HG02885 (cell line): ENCODE measurements at regions not wholly inside any gene's neighbourhood (a gene's known extent, or its start where the extent isn't known, plus 50 kb on each side); places are given as distances from the start of the nearest gene placed in this dataset.
"Not testable (repeated sequence)": the region's sequence is repeated elsewhere in the genome, so short reads cannot be mapped to it uniquely, and the experiment has no call there.

Experiments
- ATAC-seq: cut with Tn5 transposase; IDR thresholded peaks from one replicate; pipeline ENCODE4 v1.9.1; 2021; ENCODE audit warnings: mild to moderate bottlenecking; ENCODE audit not compliant: unreplicated experiment, poor library complexity

- ATAC-seq: not testable (repeated sequence)
Measured at GRCh38 chr21:6058997-6059396, 4462.4 kb upstream of the TPTE start.

DNA sequence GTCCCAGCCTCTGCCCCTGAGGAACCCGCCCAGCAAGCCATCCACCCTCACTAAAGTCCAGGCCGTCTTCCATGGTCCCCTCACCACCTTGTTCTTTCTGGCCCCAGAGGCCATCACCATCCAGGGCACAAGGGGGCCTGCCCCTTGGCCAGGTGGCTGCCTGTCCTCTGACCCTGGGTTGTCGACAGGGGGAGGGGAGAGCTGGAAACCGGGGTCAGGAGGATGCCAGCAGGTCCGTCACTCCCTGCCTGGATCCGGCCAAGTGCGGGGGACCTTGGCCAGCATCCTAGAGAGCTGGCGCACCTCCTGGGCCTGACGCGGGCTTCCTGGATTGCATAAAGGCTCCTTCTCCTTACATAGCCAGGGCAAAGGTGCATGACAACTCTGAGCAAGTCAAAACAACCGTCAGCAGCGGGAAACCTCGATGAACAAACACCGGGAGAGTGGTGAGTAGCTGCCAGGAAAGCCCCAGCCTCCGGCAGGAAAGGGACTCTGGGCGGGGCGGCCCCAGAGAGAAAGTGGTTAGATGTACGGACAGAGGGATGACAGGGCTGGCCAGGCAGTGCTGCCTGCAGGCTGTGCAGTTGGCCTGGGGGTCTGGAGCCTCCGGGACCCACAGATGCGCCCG lies 4461.2 kb upstream of the TPTE start:
- ATAC-seq: not testable (repeated sequence)

DNA sequence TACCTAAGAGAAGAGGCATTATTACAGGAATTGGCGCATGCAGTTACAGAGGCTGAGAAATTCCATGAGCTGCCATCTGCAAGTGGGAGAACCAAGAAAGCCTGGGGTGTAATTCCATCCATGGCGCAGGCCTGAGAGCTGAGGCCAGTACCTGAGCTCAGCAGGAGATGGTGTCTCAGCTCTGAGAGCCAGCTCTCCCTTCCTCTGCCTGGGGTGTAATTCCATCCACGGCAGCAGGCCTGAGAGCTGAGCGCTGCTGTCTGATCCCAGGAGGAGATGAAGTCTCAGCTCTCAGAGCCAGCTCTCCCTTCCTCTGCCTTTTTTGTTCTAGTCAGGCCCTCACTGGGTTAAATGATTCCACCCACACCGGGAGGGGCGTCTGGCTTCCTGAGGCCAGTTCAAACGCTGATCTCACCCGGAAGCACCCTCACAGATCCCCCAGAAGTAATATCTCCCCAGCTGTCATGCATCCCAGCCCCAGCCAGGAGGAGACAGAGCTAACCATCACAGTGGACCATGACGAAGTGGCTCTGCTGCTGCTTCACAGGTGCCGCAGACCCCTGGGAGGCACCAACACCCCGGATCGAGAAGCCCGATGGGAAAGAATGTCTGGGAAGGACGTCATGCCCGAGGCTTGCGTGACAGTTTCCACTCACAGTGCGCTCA lies 4454.9 kb upstream of the TPTE start:
- not testable (repeated sequence) for ATAC-seq

- ATAC-seq: not testable (repeated sequence)
Measured at GRCh38 chr21:6068098-6068831, 4453.1 kb upstream of the TPTE start.

DNA sequence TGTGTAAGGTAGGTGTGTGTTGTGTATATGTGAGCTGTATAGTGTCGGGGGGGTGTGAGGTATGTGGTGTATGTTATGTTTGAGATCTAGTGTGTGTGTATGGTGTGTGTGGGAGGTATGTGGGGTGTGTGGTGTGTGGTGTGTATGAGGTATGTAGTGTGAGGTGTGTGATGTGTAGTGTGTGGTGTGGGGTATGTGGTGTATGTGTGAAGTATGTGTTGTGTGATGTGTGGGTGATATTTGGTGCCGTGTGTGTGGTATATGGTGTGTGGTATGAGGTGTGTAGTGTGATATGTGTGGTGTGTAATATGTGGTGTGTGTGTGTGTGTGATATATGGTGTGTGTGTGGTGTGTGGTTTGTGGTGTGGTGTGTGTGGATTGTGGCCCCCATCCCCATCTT lies 4451.2 kb upstream of the TPTE start:
- not testable (repeated sequence) for ATAC-seq

GRCh38 chr21:6072691-6073090 lies 4448.7 kb upstream of the TPTE start:
- ATAC-seq: not testable (repeated sequence)

DNA sequence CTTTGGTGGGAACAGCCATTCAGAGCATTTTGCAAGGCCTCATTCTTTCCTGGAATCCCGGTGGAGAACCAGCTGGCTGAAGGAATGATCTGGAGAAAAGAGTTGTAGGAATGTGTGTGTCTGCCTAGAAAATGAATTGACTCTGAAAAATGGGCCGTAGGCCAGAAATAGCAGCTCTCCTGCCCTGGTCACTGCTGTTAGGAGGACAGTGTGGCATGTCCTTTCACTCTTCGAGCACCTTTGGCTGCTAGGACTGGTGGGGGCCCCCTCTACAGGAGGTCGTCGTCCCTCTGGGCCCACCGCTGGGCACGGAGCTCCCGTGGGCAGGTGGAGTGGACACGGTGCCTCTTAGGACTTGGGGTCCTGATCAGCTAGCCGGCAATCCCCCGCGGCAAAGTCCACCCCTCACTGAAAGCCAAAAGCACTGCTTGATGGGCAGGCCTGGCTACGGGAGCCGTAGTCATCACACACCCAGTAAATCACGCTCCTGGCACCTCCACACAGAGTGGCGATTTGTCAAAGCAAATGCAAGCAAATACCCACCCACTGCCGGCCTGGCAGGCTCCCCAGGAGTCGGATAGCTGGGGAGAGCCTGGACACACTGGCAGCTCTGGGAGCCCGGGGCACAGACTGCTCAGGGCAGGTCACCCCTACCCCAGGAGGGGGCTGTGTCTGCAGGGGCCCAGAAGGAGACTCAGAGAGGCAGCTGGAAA lies 4447.2 kb upstream of the TPTE start:
- not testable (repeated sequence) for ATAC-seq

GRCh38 chr21:6074935-6075334 lies 4446.4 kb upstream of the TPTE start:
- ATAC-seq: not testable (repeated sequence)

DNA sequence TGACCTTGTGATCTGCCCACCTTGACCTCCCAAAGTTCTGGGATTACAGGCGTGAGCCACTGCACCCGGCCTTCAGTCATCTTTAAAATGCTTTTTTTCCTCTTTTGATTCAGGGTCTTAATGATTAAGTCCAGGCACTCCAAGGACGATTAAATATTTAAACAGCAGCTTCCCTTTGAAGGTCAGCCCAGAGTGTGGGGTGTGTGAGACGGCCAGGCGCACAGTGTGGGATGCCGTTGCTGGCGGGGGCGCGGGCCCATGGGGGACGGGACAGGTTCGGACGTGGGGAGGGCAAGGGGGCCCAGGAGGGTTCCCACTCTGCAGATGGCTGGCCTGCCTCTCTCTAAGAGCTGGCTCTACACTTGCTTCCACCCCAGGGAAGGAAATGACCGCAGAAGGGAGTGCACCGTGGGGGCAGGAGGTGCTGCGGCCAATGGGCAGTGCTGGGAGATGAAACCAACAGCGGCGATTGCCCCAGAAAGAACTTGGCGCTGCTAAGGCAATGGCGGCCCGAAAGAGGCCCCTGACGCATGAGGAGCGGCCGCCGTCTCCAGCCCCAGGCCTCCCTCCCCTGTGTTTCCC lies 4445.7 kb upstream of the TPTE start:
- not testable (repeated sequence) for ATAC-seq

- not testable (repeated sequence) for ATAC-seq
Measured at GRCh38 chr21:6077358-6077757, 4444.0 kb upstream of the TPTE start.

- not testable (repeated sequence) for ATAC-seq
Measured at GRCh38 chr21:6078902-6079301, 4442.5 kb upstream of the TPTE start.

DNA sequence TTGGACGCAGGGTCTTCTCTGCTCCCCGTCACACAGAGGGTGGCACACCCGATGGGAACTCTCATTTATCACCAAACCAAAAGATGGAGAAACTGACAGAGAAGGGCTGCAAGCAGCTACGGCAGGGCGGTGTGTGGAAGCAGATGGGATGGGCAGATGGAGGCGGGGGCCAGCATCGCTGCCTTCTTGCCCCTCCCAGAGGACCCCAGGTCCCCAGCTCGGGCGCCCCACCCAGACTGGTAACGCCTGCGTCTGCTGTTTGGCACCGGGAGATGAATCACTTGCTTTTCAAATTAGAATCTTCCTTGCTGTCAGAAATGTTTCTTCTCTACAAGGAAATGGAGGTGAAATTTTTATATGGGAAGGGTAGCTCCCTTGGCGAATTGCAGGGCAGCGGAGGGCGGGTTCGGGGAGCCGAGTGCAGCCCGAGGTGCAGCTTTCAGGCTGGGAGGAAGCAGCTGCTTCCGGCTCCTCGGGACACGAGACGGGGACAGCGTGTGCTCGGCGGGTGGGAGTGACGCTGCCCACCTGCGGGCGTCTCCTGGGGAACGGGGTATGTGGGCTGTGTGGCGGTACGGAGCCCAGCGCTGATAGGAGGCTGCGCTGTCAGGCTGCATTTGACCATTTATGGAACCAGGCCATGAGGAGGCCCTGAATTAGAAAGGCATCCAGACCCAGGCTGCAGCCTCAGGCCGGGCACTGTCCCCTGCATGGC lies 4440.3 kb upstream of the TPTE start:
- ATAC-seq: not testable (repeated sequence)

GRCh38 chr21:6082166-6082565 lies 4439.2 kb upstream of the TPTE start:
- not testable (repeated sequence) for ATAC-seq

DNA sequence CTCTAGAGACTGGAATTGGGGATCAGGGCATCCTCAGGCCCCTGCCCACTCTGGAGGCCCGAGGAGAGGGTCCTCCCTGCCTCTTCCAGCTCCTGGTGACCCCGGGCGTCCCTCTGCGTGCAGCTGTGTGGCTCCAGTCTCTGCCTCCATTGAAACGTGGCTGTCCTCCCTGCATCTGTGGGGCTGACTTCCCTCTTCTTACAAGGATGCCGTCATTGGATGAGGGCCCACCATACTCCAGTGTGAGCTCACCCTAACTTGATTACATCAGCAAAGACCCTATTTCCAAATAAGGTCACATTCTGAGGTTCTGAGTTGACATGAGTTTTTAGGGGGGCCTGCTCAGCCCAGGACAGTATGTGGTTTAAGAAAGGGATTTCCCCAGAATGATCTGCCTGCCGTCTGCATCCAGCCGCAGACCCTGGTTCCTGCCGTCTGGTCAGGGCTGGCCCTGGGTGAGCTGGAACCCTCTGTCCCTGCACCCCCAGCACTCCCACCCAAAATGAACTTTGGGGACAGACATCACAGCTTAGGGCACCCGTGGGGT lies 4437.7 kb upstream of the TPTE start:
- not testable (repeated sequence) for ATAC-seq

- ATAC-seq: not testable (repeated sequence)
Measured at GRCh38 chr21:6086038-6086437, 4435.3 kb upstream of the TPTE start.

DNA sequence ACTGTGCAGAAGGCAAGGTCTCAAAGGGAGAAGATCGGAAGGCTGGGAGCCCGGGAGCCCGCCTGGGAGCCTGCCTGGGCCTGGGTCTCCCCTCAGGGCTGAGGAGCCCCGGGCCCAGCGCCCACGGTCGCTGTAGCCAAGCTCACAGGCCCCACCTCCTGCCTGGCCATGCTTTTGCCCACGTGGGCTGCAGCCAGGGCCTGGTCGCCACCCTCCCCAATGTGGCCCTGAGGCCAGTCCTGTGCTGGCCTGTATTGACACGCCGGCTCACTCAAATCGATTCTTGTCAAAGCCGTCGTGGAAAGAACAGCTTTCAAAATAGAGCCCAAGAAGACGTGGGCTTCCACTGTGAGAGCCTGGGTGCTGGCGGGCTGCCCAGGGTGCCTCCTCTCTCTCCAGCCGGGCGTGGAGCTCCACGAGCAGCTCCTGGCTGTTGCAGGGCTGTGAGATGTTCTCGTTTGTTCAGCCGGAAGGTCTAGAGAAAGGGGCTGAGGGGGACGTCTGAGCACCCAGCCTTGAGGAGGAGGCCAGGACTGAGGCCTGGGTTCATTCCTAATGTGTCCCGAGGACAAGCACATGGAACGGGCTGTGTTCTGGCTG lies 4433.7 kb upstream of the TPTE start:
- ATAC-seq: not testable (repeated sequence)

DNA sequence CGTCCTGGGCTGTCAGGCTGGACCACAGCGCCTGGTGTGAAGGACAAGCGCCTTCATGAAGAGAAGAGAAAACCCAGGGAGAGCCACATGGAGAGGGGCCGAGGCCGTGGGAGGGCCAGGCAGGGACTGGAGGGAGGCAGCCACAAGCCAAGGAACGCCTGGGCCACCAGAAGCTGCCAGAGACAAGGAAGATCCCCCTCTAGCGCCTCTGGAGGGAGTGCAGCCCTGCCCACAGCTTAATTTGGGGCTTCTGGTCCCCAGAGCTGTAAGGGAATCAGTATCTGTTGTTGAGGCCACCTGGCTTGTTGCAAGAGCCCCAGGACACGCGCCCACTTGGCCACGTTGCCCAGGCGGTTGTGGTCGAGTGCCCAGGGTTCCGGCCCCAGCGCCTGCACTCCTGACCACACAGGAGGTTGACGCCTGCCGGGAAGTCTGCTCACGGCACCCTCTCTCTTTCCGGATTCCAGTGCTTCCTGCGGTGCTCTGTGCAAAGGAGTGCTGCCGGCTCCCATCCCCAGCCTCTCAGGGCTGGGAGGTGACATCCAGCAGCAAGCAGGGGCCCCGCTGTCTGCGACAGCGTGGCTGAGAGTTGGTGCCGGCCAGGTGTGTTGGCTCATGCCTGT lies 4431.0 kb upstream of the TPTE start:
- not testable (repeated sequence) for ATAC-seq

DNA sequence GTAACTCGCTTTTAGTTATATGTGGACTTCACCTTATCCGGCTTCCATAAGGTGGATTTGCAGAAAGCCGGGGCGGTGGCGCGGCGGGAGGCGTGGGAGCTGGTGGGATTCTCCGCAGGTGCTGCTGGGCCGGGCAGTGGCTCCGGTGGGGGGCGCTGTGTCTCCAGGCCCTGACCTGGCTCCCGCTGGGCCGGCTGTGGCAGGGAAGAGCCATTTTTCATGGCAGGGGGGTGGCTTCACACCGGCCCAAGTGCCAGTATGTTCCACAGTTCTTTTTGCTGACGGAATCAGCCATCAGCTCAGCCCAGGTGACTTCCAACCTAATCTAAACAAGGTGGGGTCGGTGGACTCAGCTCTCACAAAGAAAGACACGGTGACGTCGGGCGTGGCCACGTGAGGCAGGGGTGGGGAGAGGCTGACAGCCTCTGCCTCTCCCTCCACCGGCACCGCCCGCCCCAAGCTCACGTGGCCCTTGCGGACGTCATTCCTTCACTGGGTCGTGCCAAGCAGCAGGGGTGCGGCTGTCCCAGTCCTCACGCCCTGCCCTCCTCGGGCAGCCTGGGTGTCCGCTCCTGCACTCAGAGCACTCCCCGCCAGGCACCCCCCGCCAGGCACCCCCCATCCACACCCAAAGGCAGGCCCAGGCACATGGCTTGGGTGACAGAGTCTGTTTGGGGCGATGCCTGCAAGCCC lies 4429.9 kb upstream of the TPTE start:
- ATAC-seq: not testable (repeated sequence)
